Liver (tissue), 3 donors: ENCODE measurements at regions not wholly inside any gene's neighbourhood (a gene's known extent, or its start where the extent isn't known, plus 50 kb on each side); places are given as distances from the start of the nearest gene placed in this dataset.

Experiments
- ATF3 ChIP-seq: IDR thresholded peaks from 2 replicates; pipeline ENCODE4 v1.6.1; 2016; ENCODE audit warnings: antibody characterized with exemption
- EGR1 ChIP-seq, 2 donors: IDR thresholded peaks; 2 replicates each; pipeline ENCODE4 v1.6.1; 2016 to 2018; ENCODE audit warnings: antibody characterized with exemption in 2 of 2, low read depth in 2 of 2
- FOXA1 ChIP-seq: IDR thresholded peaks from 2 replicates; pipeline ENCODE4 v1.6.1; 2016; ENCODE audit warnings: antibody characterized with exemption
- FOXA2 ChIP-seq: IDR thresholded peaks from 2 replicates; pipeline ENCODE4 v1.6.1; 2016; ENCODE audit warnings: antibody characterized with exemption
- GABPA ChIP-seq, 2 donors: IDR thresholded peaks in 1 of 2; conservative IDR thresholded peaks in 1 of 2; 2 replicates each; pipeline ENCODE4 v1.6.1; 2016; ENCODE audit warnings: antibody characterized with exemption in 2 of 2, mild to moderate bottlenecking in 1 of 2, moderate library complexity in 1 of 2
- JUND ChIP-seq, 2 donors: IDR thresholded peaks; 2 replicates each; pipeline ENCODE4 v1.6.1; 2016; ENCODE audit warnings: antibody characterized with exemption in 2 of 2
- MAX ChIP-seq: IDR thresholded peaks from 2 replicates; pipeline ENCODE4 v1.6.1; 2016; ENCODE audit warnings: antibody characterized with exemption
- RAD21 ChIP-seq, 2 donors: IDR thresholded peaks; 2 replicates each; pipeline ENCODE4 v1.6.1; 2016; ENCODE audit warnings: antibody characterized with exemption in 2 of 2, mild to moderate bottlenecking in 2 of 2
- TAF1 ChIP-seq: conservative IDR thresholded peaks from 2 replicates; pipeline ENCODE4 v1.6.1; 2016; ENCODE audit warnings: antibody characterized with exemption, mild to moderate bottlenecking
- YY1 ChIP-seq: IDR thresholded peaks from 2 replicates; pipeline ENCODE4 v1.6.1; 2016; ENCODE audit warnings: antibody characterized with exemption, mild to moderate bottlenecking
- TF ChIP-seq, protein P1 (sequence below): fragments of 150-350 bp; IDR thresholded peaks from 2 replicates; pipeline ENCODE4 v1.5.1; 2017; ENCODE audit warnings: improper control_type of control experiment, low read depth, low read length; ENCODE audit not compliant: missing input control
- donor health status: healthy.
- donor health status: healthy.

GRCh38 chr9:32011049-32011448, 373.4 kb upstream of the ACO1 start:
- TF ChIP-seq, protein P1, sequence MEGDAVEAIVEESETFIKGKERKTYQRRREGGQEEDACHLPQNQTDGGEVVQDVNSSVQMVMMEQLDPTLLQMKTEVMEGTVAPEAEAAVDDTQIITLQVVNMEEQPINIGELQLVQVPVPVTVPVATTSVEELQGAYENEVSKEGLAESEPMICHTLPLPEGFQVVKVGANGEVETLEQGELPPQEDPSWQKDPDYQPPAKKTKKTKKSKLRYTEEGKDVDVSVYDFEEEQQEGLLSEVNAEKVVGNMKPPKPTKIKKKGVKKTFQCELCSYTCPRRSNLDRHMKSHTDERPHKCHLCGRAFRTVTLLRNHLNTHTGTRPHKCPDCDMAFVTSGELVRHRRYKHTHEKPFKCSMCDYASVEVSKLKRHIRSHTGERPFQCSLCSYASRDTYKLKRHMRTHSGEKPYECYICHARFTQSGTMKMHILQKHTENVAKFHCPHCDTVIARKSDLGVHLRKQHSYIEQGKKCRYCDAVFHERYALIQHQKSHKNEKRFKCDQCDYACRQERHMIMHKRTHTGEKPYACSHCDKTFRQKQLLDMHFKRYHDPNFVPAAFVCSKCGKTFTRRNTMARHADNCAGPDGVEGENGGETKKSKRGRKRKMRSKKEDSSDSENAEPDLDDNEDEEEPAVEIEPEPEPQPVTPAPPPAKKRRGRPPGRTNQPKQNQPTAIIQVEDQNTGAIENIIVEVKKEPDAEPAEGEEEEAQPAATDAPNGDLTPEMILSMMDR = no peak
- TF ChIP-seq EGR1 (IDR thresholded peaks at IDR 0.05; ENCODE audit: low read depth in 2 of 2) (no peak), JUND (IDR thresholded peaks at IDR 0.05) (no peak), RAD21 (IDR thresholded peaks at IDR 0.05) (no peak), TAF1 (no peak), FOXA2 (no peak), GABPA (IDR thresholded peaks at IDR 0.05 in 1 of 2, conservative IDR thresholded peaks at IDR 0.05 in 1 of 2) (no peak), MAX (no peak), FOXA1 (no peak), YY1 (no peak), ATF3 (no peak)
